ENCODE measurements at regions not wholly inside any gene's neighbourhood (a gene's known extent, or its start where the extent isn't known, plus 50 kb on each side); places are given as distances from the start of the nearest gene placed in this dataset.

DNA sequence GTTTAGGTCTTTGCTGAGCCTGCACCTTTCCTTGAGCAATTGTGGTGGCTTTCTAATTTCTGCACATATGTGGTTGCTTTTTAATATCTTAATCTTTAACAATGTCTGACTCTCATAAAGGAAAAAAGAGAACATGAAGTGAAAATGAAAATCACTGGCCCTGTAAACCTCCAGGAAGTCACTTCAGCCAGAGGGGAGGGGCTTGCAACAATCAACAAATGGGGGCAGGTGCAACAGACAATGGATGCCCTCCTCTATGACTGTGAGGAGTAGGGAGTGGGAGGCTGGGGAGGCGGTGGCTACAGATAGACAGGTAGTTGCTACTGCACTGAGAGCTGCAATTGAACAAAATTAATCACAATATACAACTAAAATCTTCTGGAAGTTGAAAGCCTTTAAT lies 1377.4 kb downstream of the XPNPEP1 start:
- TF ChIP-seq, protein P1, sequence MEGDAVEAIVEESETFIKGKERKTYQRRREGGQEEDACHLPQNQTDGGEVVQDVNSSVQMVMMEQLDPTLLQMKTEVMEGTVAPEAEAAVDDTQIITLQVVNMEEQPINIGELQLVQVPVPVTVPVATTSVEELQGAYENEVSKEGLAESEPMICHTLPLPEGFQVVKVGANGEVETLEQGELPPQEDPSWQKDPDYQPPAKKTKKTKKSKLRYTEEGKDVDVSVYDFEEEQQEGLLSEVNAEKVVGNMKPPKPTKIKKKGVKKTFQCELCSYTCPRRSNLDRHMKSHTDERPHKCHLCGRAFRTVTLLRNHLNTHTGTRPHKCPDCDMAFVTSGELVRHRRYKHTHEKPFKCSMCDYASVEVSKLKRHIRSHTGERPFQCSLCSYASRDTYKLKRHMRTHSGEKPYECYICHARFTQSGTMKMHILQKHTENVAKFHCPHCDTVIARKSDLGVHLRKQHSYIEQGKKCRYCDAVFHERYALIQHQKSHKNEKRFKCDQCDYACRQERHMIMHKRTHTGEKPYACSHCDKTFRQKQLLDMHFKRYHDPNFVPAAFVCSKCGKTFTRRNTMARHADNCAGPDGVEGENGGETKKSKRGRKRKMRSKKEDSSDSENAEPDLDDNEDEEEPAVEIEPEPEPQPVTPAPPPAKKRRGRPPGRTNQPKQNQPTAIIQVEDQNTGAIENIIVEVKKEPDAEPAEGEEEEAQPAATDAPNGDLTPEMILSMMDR (conservative IDR thresholded peaks at IDR 0.05 in 1 of 2, IDR thresholded peaks at IDR 0.05 in 1 of 2; ENCODE audit: low read depth in 1 of 2, low read length in 2 of 2) = no peak
- no peak for TF ChIP-seq EZH2 (IDR thresholded peaks at IDR 0.05; ENCODE audit: low read length, missing control alignments)

Data from fibroblast of lung (primary cell).